T-helper 2 cell treated with Interferon-gamma antibody and Interleukin-4, amounts not matched to agents 5 μg/mL and 100 μg/mL, for 36 hours (primary cell): ENCODE measurements at regions not wholly inside any gene's neighbourhood (a gene's known extent, or its start where the extent isn't known, plus 50 kb on each side); places are given as distances from the start of the nearest gene placed in this dataset.

Experiments used
- DNase-seq: peaks from one replicate; pipeline ENCODE4 v3.0.0; 2021; ENCODE audit warnings: low spot score
- H3K27ac Mint-ChIP-seq: one replicate; pipeline ENCODE4 v1.8.0; 2021; ENCODE audit warnings: mild to moderate bottlenecking, mixed read lengths
- H3K27me3 Mint-ChIP-seq: one replicate; pipeline ENCODE4 v1.8.0; 2021; ENCODE audit warnings: low read depth, mixed read lengths
- H3K36me3 Mint-ChIP-seq: one replicate; pipeline ENCODE4 v1.8.0; 2021; ENCODE audit warnings: low read depth, mixed read lengths
- H3K4me1 Mint-ChIP-seq: one replicate; pipeline ENCODE4 v1.8.0; 2021; ENCODE audit warnings: low read depth, mixed read lengths
- H3K4me3 Mint-ChIP-seq: one replicate; pipeline ENCODE4 v1.8.0; 2022; ENCODE audit warnings: mild to moderate bottlenecking, moderate library complexity, mixed read lengths
- H3K9me3 Mint-ChIP-seq: one replicate; pipeline ENCODE4 v1.8.0; 2021; ENCODE audit warnings: mixed read lengths

- Mint-ChIP-seq H3K4me1 (no peaks in the 10 kb centered on the region), H3K4me3 (no peak overlapping the region), H3K27ac (no peak overlapping the region), H3K36me3 (no peaks in the 10 kb centered on the region), H3K9me3 (no peaks in the 10 kb centered on the region), H3K27me3 (no peaks in the 10 kb centered on the region)
- no peak for DNase-seq
Measured at GRCh38 chr2:104547221-104547620, 306.7 kb upstream of the POU3F3 start.

GRCh38 chr2:104561251-104561650 lies 292.7 kb upstream of the POU3F3 start:
- no peaks in the 10 kb centered on the region for H3K4me1 Mint-ChIP-seq
- no peak overlapping the region for H3K27ac Mint-ChIP-seq
- no peaks in the 10 kb centered on the region for H3K9me3 Mint-ChIP-seq
- H3K4me3 Mint-ChIP-seq: no peak overlapping the region
- no peaks in the 10 kb centered on the region for H3K36me3 Mint-ChIP-seq
- H3K27me3 Mint-ChIP-seq: no peaks in the 10 kb centered on the region
- no peak for DNase-seq

DNA sequence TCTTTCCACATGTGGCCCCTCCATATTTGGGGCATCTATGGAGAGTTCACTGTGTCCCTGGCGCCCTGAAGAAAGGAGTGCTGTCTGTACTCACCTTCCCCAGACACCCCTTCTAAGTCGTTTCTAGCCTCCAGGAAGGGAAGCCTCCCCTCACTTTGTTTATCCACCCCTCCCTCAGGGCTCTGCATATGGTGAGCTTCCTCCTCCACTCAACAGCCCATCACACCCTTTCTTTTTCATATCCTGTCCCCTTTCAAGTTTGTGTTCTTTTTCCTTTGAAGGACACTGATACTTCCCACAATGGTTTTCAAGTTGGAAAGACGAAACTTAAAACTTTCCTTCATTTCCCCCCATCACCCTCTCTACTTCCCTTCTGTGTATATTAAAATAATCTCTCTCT lies 291.4 kb upstream of the POU3F3 start:
- Mint-ChIP-seq H3K9me3 (no peaks in the 10 kb centered on the region), H3K36me3 (no peaks in the 10 kb centered on the region), H3K4me1 (no peaks in the 10 kb centered on the region), H3K27me3 (no peaks in the 10 kb centered on the region), H3K4me3 (no peak overlapping the region), H3K27ac (no peak overlapping the region)
- DNase-seq: no peak

DNA sequence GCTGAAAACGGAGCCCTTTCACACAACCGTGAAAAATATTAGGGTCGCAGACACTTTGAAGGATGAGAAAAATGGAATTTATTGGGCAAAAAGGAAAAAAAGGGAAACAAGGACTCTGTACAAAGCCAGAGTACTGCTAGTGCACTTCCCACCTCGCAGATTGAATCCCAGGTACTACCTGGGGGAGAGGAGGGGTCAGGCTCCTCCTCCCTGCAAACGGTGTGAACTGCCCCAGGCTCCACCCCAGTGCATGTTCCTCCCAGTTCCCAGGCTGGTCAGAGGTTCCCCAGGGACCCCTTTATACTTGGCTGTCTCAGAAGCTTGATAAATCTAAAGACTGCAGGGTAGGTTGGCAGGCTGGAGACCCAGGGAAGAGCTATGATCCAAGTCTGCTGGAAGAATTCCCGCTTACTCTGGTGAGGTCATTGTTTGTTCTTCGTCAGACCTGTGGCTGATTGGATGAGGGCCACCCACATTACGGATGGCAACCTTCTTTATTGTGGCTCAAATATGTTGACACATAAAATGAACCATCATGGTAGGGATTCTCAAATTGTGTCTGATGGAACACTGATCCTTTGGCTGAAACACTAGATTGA lies 290.4 kb upstream of the POU3F3 start:
- DNase-seq: no peak
- no peaks in the 10 kb centered on the region for H3K4me1 Mint-ChIP-seq
- no peaks in the 10 kb centered on the region for H3K27me3 Mint-ChIP-seq
- H3K36me3 Mint-ChIP-seq: no peaks in the 10 kb centered on the region
- H3K4me3 Mint-ChIP-seq: no peak overlapping the region
- H3K9me3 Mint-ChIP-seq: no peaks in the 10 kb centered on the region
- H3K27ac Mint-ChIP-seq: no peak overlapping the region

GRCh38 chr2:104568247-104568646 lies 285.7 kb upstream of the POU3F3 start:
- no peaks in the 10 kb centered on the region for H3K4me1 Mint-ChIP-seq
- H3K27me3 Mint-ChIP-seq: no peaks in the 10 kb centered on the region
- no peak for DNase-seq
- no peaks in the 10 kb centered on the region for H3K36me3 Mint-ChIP-seq
- H3K9me3 Mint-ChIP-seq: no peaks in the 10 kb centered on the region
- H3K4me3 Mint-ChIP-seq: no peak overlapping the region
- no peak overlapping the region for H3K27ac Mint-ChIP-seq

DNA sequence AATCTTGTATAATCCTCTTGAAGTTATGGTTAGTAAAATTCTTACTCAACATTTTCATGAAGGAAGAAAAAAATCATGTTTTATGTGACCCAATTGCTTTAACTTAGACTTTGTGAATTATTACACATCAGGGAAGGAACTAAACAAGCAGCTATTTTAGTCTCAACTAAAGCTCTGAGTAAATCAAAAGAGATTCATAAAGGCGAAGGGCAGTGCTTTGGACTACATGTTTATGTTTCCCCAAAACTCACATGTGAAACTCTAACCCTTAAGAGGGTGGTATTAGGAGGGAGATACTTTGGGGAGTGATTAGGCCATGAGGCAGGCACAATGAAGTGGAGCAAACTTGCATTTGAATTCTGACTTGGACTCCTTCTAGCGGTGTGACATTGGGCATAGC lies 283.7 kb upstream of the POU3F3 start:
- H3K4me1 Mint-ChIP-seq: no peaks in the 10 kb centered on the region
- H3K36me3 Mint-ChIP-seq: no peaks in the 10 kb centered on the region
- no peak for DNase-seq
- H3K4me3 Mint-ChIP-seq: no peak overlapping the region
- no peaks in the 10 kb centered on the region for H3K27me3 Mint-ChIP-seq
- no peak overlapping the region for H3K27ac Mint-ChIP-seq
- no peaks in the 10 kb centered on the region for H3K9me3 Mint-ChIP-seq

DNA sequence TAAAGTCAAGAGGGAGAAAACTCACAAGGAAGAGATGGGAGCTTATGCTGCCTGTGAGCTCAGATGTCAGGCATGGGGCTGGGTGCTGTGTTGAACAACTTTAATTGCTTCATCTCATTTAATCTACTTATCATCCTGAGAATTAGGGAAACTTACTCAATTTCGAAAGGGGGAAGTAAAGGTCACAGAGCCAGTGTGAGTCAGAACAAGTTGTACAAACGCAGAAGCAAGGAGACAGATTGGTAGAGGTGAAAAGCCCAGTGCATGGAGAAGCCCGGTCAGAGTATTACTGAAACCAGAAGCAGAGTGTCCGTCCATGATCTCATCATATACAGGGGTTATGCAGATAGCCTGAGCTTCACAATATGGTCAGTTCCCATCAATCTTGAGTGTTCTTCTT lies 281.1 kb upstream of the POU3F3 start:
- no peak overlapping the region for H3K4me3 Mint-ChIP-seq
- H3K4me1 Mint-ChIP-seq: no peaks in the 10 kb centered on the region
- no peaks in the 10 kb centered on the region for H3K36me3 Mint-ChIP-seq
- no peak overlapping the region for H3K27ac Mint-ChIP-seq
- no peaks in the 10 kb centered on the region for H3K9me3 Mint-ChIP-seq
- DNase-seq: no peak
- H3K27me3 Mint-ChIP-seq: no peaks in the 10 kb centered on the region

GRCh38 chr2:104574367-104574766 lies 279.5 kb upstream of the POU3F3 start:
- no peak overlapping the region for H3K27ac Mint-ChIP-seq
- H3K4me3 Mint-ChIP-seq: no peak overlapping the region
- no peaks in the 10 kb centered on the region for H3K4me1 Mint-ChIP-seq
- no peaks in the 10 kb centered on the region for H3K27me3 Mint-ChIP-seq
- no peaks in the 10 kb centered on the region for H3K36me3 Mint-ChIP-seq
- no peak for DNase-seq
- H3K9me3 Mint-ChIP-seq: no peaks in the 10 kb centered on the region

DNA sequence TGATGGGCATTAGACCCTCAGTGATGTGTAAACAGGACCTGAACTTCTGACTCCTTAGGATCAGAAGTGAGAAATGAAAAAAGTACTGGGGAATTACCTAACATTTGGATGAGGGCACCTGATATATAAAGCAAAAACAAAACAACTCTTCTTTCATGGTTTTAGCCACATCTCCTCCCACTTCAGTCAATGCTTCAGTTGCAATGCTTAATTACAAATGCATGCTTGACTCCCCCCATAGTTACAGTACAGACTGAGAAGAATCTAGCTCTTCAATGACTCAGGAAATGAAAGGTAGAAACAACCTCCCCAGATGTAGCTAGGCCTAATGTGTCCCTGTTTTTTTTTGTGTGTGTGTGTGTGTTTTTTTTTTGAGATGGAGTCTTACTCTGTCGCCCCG lies 276.8 kb upstream of the POU3F3 start:
- Mint-ChIP-seq H3K4me3 (no peak overlapping the region), H3K9me3 (no peaks in the 10 kb centered on the region), H3K36me3 (no peaks in the 10 kb centered on the region), H3K27me3 (no peaks in the 10 kb centered on the region), H3K27ac (no peak overlapping the region), H3K4me1 (no peaks in the 10 kb centered on the region)
- no peak for DNase-seq

GRCh38 chr2:104582471-104582870 lies 271.4 kb upstream of the POU3F3 start:
- no peaks in the 10 kb centered on the region for H3K4me1 Mint-ChIP-seq
- no peaks in the 10 kb centered on the region for H3K36me3 Mint-ChIP-seq
- H3K27me3 Mint-ChIP-seq: no peaks in the 10 kb centered on the region
- no peak overlapping the region for H3K27ac Mint-ChIP-seq
- H3K9me3 Mint-ChIP-seq: no peaks in the 10 kb centered on the region
- no peak for DNase-seq
- no peak overlapping the region for H3K4me3 Mint-ChIP-seq

GRCh38 chr2:104583811-104584210 lies 270.1 kb upstream of the POU3F3 start:
- no peaks in the 10 kb centered on the region for H3K9me3 Mint-ChIP-seq
- H3K27ac Mint-ChIP-seq: no peak overlapping the region
- H3K36me3 Mint-ChIP-seq: no peaks in the 10 kb centered on the region
- H3K4me3 Mint-ChIP-seq: no peak overlapping the region
- H3K27me3 Mint-ChIP-seq: no peaks in the 10 kb centered on the region
- no peak for DNase-seq
- H3K4me1 Mint-ChIP-seq: no peaks in the 10 kb centered on the region

DNA sequence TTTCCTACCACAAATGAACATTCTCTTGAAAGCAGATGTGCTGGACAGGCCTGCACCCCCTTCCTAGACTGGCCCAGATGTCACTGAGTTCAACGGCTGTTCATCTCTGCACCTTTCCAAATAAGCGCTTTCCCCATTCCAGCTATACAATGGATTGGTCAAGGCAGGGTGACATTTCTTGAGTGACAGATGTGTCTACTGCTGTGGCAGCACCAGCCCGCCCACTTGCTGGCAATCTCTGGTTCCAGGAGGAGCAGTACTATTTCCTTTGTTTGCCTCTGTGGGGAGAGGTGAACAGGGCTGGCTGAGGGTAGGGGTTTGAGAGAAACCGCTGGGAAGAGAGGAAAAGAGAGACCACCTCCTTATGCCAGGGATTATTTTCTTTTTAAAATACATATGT lies 269.5 kb upstream of the POU3F3 start:
- Mint-ChIP-seq H3K4me3 (no peak overlapping the region), H3K36me3 (no peaks in the 10 kb centered on the region), H3K27me3 (no peaks in the 10 kb centered on the region), H3K4me1 (no peaks in the 10 kb centered on the region), H3K9me3 (no peaks in the 10 kb centered on the region), H3K27ac (no peak overlapping the region)
- DNase-seq: no peak

DNA sequence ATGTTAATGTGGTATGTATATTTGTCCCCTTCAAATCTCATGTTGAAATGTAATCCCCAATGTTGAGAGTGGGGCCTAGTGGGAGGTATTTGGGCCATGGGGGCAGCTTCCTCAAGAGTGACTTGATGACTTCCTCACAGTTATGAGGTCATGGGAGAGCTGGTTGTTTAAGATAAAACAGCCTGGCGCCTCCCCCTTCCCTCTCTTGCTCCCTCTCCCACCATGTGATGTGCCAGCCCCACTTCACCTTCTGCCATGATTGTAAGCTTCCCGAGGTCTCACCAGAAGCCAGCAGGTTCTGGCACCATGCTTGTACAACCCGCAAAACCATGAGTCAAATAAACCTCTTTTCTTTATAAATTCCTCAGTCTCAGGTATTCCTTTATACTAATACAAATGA lies 258.3 kb upstream of the POU3F3 start:
- no peaks in the 10 kb centered on the region for H3K36me3 Mint-ChIP-seq
- no peaks in the 10 kb centered on the region for H3K27me3 Mint-ChIP-seq
- no peak for DNase-seq
- H3K4me3 Mint-ChIP-seq: no peak overlapping the region
- no peak overlapping the region for H3K27ac Mint-ChIP-seq
- H3K9me3 Mint-ChIP-seq: peaks cover 12% of the 10 kb centered on the region
- no peaks in the 10 kb centered on the region for H3K4me1 Mint-ChIP-seq

GRCh38 chr2:104597942-104598341 lies 256.0 kb upstream of the POU3F3 start:
- no peaks in the 10 kb centered on the region for H3K36me3 Mint-ChIP-seq
- no peaks in the 10 kb centered on the region for H3K4me1 Mint-ChIP-seq
- DNase-seq: no peak
- H3K9me3 Mint-ChIP-seq: no peaks in the 10 kb centered on the region
- H3K27ac Mint-ChIP-seq: no peak overlapping the region
- H3K4me3 Mint-ChIP-seq: no peak overlapping the region
- no peaks in the 10 kb centered on the region for H3K27me3 Mint-ChIP-seq

DNA sequence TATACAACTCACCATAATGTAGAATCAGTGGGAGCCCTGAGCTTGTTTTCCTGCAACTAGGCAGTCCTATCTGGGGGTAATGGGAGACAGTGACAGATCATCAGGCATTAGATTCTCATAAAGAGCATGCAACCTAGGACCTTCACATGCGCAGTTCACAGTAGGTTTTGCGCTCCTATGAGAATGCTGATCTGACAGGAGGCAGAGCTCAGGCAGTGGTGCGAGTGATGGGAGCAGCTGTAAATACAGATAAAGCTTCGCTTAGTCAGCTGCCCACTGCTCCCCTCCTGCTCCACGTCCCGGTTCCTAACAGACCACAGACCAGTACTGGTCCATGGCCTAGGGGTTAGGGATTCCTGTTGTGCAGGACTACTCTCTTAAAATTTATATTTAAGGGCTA lies 255.3 kb upstream of the POU3F3 start:
- no peak overlapping the region for H3K4me3 Mint-ChIP-seq
- no peaks in the 10 kb centered on the region for H3K27me3 Mint-ChIP-seq
- peaks cover under 1% of the 10 kb centered on the region for H3K9me3 Mint-ChIP-seq
- H3K4me1 Mint-ChIP-seq: no peaks in the 10 kb centered on the region
- no peak overlapping the region for H3K27ac Mint-ChIP-seq
- no peak for DNase-seq
- H3K36me3 Mint-ChIP-seq: no peaks in the 10 kb centered on the region
